Astrocyte (in vitro differentiated cells and primary cell): ENCODE measurements at regions not wholly inside any gene's neighbourhood (a gene's known extent, or its start where the extent isn't known, plus 50 kb on each side); places are given as distances from the start of the nearest gene placed in this dataset.

Source experiments
- DNase-seq: peaks from one replicate; pipeline ENCODE4 v3.0.0-alpha.2; 2010; ENCODE audit warnings: low read depth
- FAIRE-seq: peaks from 2 replicates; lab custom pipeline; 2011; peaks lifted over from hg19 to GRCh38; lab: Jason Lieb, UNC
- H2AFZ ChIP-seq: 2 replicates; pipeline ENCODE4 v1.6.0; 2012; ENCODE audit warnings: low read depth, low read length, inconsistent platforms
- H3K27ac ChIP-seq: 2 replicates; pipeline ENCODE4 v1.5.1; 2011; ENCODE audit warnings: low read depth, low read length, inconsistent platforms
- H3K27me3 ChIP-seq: 2 replicates; pipeline ENCODE4 v1.6.0; 2011; ENCODE audit warnings: low read length, inconsistent platforms; ENCODE audit not compliant: insufficient read depth
- H3K36me3 ChIP-seq: 2 replicates; pipeline ENCODE4 v1.5.1; 2011; ENCODE audit warnings: low read length, inconsistent platforms; ENCODE audit not compliant: insufficient read depth
- H3K4me1 ChIP-seq: 2 replicates; pipeline ENCODE4 v1.5.1; 2011; ENCODE audit warnings: low read length, inconsistent platforms; ENCODE audit not compliant: insufficient read depth
- H3K4me2 ChIP-seq: 2 replicates; pipeline ENCODE4 v1.6.0; 2012; ENCODE audit warnings: low read length, inconsistent platforms
- H3K4me3 ChIP-seq: 2 replicates; pipeline ENCODE4 v1.5.1; 2011; ENCODE audit warnings: low read depth, mild to moderate bottlenecking, low read length, inconsistent platforms; ENCODE audit not compliant: insufficient read depth
- H3K79me2 ChIP-seq: 2 replicates; pipeline ENCODE4 v1.6.0; 2012; ENCODE audit warnings: mild to moderate bottlenecking, low read length, inconsistent platforms; ENCODE audit not compliant: insufficient read depth
- H3K9ac ChIP-seq: 2 replicates; pipeline ENCODE4 v1.6.0; 2012; ENCODE audit warnings: mild to moderate bottlenecking, low read length, inconsistent platforms
- H3K9me3 ChIP-seq: 2 replicates; pipeline ENCODE4 v1.5.1; 2012; ENCODE audit warnings: low read depth, mild to moderate bottlenecking, low read length, inconsistent platforms; ENCODE audit not compliant: insufficient read depth
- H4K20me1 ChIP-seq: 2 replicates; pipeline ENCODE4 v1.6.0; 2012; ENCODE audit warnings: low read length, inconsistent platforms; ENCODE audit not compliant: insufficient read depth
- H3K27ac Mint-ChIP-seq: one replicate; pipeline ENCODE4 v1.8.0; 2021; ENCODE audit warnings: mild to moderate bottlenecking, mixed read lengths; ENCODE audit not compliant: unreplicated experiment
- H3K27me3 Mint-ChIP-seq: one replicate; pipeline ENCODE4 v1.8.0; 2021; ENCODE audit warnings: low read depth, mixed read lengths; ENCODE audit not compliant: unreplicated experiment
- H3K36me3 Mint-ChIP-seq: one replicate; pipeline ENCODE4 v1.8.0; 2021; ENCODE audit warnings: low read depth, mixed read lengths; ENCODE audit not compliant: unreplicated experiment
- H3K4me1 Mint-ChIP-seq: one replicate; pipeline ENCODE4 v1.8.0; 2021; ENCODE audit warnings: low read depth, mixed read lengths; ENCODE audit not compliant: unreplicated experiment
- H3K4me3 Mint-ChIP-seq: one replicate; pipeline ENCODE4 v1.8.0; 2021; ENCODE audit warnings: mild to moderate bottlenecking, moderate library complexity, mixed read lengths; ENCODE audit not compliant: unreplicated experiment
- H3K9me3 Mint-ChIP-seq: one replicate; pipeline ENCODE4 v1.8.0; 2021; ENCODE audit warnings: mild to moderate bottlenecking, mixed read lengths; ENCODE audit not compliant: unreplicated experiment
- CTCF ChIP-seq: IDR thresholded peaks from 2 replicates; pipeline ENCODE4 v1.5.1; 2011; ENCODE audit warnings: low read depth, mild to moderate bottlenecking, inconsistent platforms, low read length, moderate library complexity; ENCODE audit not compliant: insufficient read depth
- EZH2 ChIP-seq: IDR thresholded peaks from 2 replicates; pipeline ENCODE4 v1.6.1; 2012; ENCODE audit warnings: mild to moderate bottlenecking, low read length, inconsistent platforms; ENCODE audit not compliant: insufficient read depth

- Mint-ChIP-seq H3K4me3 (no peak overlapping the region), H3K36me3 (no peaks in the 10 kb centered on the region), H3K4me1 (no peaks in the 10 kb centered on the region), H3K9me3 (peaks cover 7% of the 10 kb centered on the region), H3K27me3 (peaks cover 20% of the 10 kb centered on the region), H3K27ac (no peak overlapping the region)
- no peaks in the 10 kb centered on the region for H3K9me3 ChIP-seq
- TF ChIP-seq CTCF, result no peak
- TF ChIP-seq EZH2, result no peak
- no peaks in the 10 kb centered on the region for H3K4me1 ChIP-seq
- H3K79me2 ChIP-seq, result no peaks in the 10 kb centered on the region
- DNase-seq (no peak), FAIRE-seq (no peak)
- no peaks in the 10 kb centered on the region for H3K36me3 ChIP-seq
- H3K4me3 ChIP-seq, result no peak overlapping the region
- H4K20me1 ChIP-seq, result no peaks in the 10 kb centered on the region
- H2AFZ ChIP-seq, result no peak overlapping the region
- H3K27me3 ChIP-seq, result no peaks in the 10 kb centered on the region
- H3K27ac ChIP-seq, result no peak overlapping the region
- no peak overlapping the region for H3K9ac ChIP-seq
- no peak overlapping the region for H3K4me2 ChIP-seq
Measured at GRCh38 chr7:27397503-27397902, 154.9 kb downstream of the EVX1 start.

- Histone ChIP-seq H3K36me3 (no peaks in the 10 kb centered on the region), H2AFZ (no peak overlapping the region), H3K27ac (no peak overlapping the region), H3K4me1 (no peaks in the 10 kb centered on the region), H3K79me2 (no peaks in the 10 kb centered on the region), H3K4me2 (no peak overlapping the region), H3K27me3 (no peaks in the 10 kb centered on the region), H4K20me1 (no peaks in the 10 kb centered on the region), H3K4me3 (no peak overlapping the region), H3K9ac (no peak overlapping the region), H3K9me3 (no peaks in the 10 kb centered on the region)
- Mint-ChIP-seq H3K36me3 (no peaks in the 10 kb centered on the region), H3K4me3 (no peak overlapping the region), H3K9me3 (peaks cover 3% of the 10 kb centered on the region), H3K4me1 (no peaks in the 10 kb centered on the region), H3K27ac (no peak overlapping the region), H3K27me3 (peaks cover 23% of the 10 kb centered on the region)
- no peak for FAIRE-seq
- DNase-seq, result no peak
- TF ChIP-seq EZH2 (no peak), CTCF (no peak)
Measured at GRCh38 chr7:27398851-27399250, 156.2 kb downstream of the EVX1 start.

- H3K4me3 Mint-ChIP-seq, result no peak overlapping the region
- no peak overlapping the region for H3K9ac ChIP-seq
- H3K27me3 ChIP-seq, result no peaks in the 10 kb centered on the region
- TF ChIP-seq CTCF (no peak), EZH2 (no peak)
- H4K20me1 ChIP-seq, result no peaks in the 10 kb centered on the region
- no peak overlapping the region for H3K4me3 ChIP-seq
- H3K36me3 ChIP-seq, result no peaks in the 10 kb centered on the region
- H3K27ac Mint-ChIP-seq, result no peak overlapping the region
- no peak overlapping the region for H3K27ac ChIP-seq
- no peak overlapping the region for H3K4me2 ChIP-seq
- no peak overlapping the region for H2AFZ ChIP-seq
- FAIRE-seq, result no peak
- no peaks in the 10 kb centered on the region for H3K36me3 Mint-ChIP-seq
- no peaks in the 10 kb centered on the region for H3K79me2 ChIP-seq
- H3K9me3 Mint-ChIP-seq, result peaks cover 3% of the 10 kb centered on the region
- peaks cover 16% of the 10 kb centered on the region for H3K27me3 Mint-ChIP-seq
- H3K4me1 Mint-ChIP-seq, result no peaks in the 10 kb centered on the region
- no peaks in the 10 kb centered on the region for H3K4me1 ChIP-seq
- H3K9me3 ChIP-seq, result no peaks in the 10 kb centered on the region
- no peak for DNase-seq
Measured at GRCh38 chr7:27399791-27400567, 157.4 kb downstream of the EVX1 start.
